Jurkat, Clone E6-1 (cell line): ENCODE measurements at regions not wholly inside any gene's neighbourhood (a gene's known extent, or its start where the extent isn't known, plus 50 kb on each side); places are given as distances from the start of the nearest gene placed in this dataset.

ENCODE experiments used
- DNase-seq: peaks from one replicate; pipeline ENCODE4 v3.0.0-alpha.2; 2011; ENCODE audit warnings: low read depth, low spot score
- H3K4me3 ChIP-seq: 2 replicates; pipeline ENCODE4 v1.5.1; 2011; ENCODE audit warnings: mild to moderate bottlenecking, low read length, control low read depth, moderate library complexity

GRCh38 chr18:76259096-76259495, 235.9 kb downstream of the ZNF516 start:
- no peak for DNase-seq
- no peak overlapping the region for H3K4me3 ChIP-seq

GRCh38 chr18:76258209-76258608, 236.8 kb downstream of the ZNF516 start:
- DNase-seq: no peak
- H3K4me3 ChIP-seq: no peak overlapping the region

DNA sequence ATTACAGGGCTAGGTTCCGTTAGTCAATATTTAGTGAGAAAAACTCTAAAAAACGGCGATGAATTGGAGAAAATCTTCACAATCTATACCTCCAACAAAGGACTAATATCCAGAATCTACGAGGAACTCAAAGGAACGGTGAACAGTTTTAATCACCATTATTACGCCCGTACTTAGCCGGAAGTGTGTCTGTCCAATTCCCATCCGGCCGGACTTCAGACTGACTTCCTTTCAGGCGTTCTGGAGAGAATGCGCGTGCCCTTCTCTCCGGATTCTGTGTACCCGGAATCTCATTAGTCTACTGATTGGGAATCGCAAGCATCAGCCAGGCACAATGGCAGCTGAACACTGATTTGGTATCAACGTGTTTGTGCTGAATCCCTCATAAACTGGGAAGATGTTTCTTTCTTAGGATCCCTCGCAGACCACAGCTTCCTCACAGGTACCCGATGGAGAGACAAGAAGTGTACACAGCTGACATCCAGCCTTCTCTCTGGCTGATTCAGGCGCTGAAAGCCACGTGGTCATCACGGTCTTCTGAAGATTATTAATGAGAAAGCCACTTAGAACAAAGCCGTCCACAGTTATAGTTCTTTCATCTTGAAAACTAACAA, 239.9 kb downstream of the ZNF516 start:
- H3K4me3 ChIP-seq: no peak overlapping the region
- DNase-seq: no peak

DNA sequence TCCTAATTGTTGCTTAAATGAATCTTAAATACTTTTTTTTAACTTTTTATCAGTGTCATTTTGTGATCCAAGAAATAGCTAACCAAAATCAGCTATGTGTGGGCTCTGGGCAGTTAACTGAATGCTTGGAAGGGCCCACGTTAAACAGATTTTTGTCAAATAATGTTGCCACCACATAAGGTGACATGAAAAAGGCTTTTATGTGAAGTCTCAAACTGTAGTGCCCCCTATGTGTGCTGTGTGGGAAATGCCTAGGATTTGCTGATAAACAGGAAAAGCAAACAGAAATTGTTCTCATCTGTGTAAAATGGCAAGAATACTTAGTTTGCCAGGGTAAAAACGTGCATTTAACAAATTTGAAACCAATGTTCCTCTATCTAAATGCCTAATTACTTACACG, 242.2 kb downstream of the ZNF516 start:
- no peak overlapping the region for H3K4me3 ChIP-seq
- DNase-seq: peak; percentile 42

GRCh38 chr18:76252139-76252538, 242.9 kb downstream of the ZNF516 start:
- no peak for DNase-seq
- H3K4me3 ChIP-seq: no peak overlapping the region

- no peak overlapping the region for H3K4me3 ChIP-seq
- DNase-seq: no peak
These were observed 243.4 kb downstream of the ZNF516 start for GRCh38 chr18:76251691-76252090.

DNA sequence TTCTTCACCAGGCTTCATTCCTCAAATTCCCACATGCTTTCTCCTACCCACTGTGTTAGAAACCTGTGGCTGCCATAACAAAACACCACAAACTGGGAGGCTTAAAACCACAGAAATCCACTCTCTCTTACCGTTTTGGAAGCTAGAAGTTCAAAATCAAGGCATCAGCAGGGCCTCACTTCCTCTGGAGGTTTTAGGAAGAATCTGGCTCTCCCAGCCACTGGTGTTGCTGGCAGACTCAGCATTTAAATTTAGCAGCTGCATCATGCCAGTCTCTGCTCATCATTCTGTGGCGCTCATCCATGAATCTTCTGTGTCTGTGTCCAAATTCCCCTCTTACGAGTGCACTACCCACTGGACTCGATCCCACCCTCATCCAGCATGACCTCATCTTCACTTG, 248.5 kb downstream of the ZNF516 start:
- no peak for DNase-seq
- H3K4me3 ChIP-seq: no peak overlapping the region

DNA sequence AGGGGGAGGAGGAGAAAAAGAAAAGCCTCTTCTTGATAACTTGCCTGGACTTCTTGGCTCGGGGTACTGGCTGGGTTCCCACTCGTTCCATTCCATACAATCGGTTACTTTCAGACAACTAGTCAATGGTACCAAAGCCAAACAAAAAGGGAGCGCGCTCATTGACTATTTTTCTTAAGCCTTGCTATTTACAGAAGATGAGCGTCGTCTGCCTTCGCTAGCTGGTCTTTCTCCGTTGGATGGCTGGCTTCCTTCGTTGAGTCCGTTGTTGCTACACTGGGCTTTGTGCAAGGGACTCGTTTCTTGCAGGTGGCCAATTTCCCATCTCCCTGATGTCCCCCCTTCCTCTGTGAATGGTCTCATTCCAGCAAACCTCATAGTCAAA, 260.4 kb downstream of the ZNF516 start:
- DNase-seq: no peak
- H3K4me3 ChIP-seq: no peak overlapping the region

DNA sequence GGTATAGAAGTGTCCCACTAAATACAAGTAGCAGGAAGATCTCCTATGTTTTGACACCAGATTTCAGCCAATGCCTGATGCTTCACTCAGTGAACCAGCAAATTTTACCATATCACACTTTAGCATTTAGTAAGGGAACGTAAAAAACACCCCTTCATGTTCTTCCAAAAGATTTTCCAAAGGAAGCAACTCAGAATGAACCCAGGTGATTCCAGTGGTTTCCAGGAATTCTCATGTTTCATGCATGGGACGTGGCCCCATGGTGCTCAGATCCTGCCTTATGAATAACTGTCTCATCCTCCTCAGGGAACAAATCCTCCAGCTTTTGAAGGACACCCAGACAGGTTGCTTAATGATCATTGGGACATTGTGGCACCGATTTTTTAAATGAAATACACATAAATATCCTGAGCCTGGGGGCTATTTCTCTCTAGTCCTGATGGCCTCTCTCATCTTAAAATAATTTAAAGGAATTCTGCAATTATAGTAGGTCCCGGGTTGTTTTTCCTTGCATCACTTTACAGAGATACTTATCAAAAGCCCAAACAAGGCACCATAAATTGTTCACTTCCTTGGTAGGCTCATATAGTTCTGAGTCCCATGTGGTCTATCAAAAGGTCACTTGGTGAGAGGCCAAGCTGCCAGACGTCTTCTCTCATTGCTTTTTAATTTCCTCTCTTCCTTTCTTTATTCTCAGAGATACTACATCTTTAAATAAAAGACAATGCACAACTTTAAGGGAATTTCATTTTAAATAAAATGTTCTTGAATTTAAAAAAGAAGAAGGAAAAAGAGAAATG, 261.0 kb downstream of the ZNF516 start:
- H3K4me3 ChIP-seq: no peak overlapping the region
- no peak for DNase-seq

DNA sequence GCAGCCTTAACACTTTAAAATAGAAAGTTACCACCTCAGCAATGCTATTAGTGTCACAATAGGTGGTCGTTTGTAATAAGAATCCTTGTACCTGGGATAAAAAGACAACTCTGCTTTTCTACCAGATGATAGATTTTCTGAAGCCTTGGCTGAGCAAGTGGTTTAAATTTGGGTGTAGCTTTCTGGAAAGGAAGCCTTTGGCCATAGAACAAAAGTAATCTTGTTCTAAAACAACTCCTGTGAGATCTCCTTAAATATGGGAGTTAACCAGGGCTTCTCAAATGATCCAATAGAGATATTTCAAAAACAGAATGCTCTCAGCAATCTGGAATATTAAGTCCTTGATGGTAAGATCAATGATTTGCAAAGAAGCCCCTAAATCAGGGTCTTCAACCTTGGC, 261.6 kb downstream of the ZNF516 start:
- H3K4me3 ChIP-seq: no peak overlapping the region
- DNase-seq: no peak

GRCh38 chr18:76232779-76233178, 262.3 kb downstream of the ZNF516 start:
- no peak for DNase-seq
- no peak overlapping the region for H3K4me3 ChIP-seq

GRCh38 chr18:76232010-76232409, 263.0 kb downstream of the ZNF516 start:
- no peak overlapping the region for H3K4me3 ChIP-seq
- no peak for DNase-seq

DNA sequence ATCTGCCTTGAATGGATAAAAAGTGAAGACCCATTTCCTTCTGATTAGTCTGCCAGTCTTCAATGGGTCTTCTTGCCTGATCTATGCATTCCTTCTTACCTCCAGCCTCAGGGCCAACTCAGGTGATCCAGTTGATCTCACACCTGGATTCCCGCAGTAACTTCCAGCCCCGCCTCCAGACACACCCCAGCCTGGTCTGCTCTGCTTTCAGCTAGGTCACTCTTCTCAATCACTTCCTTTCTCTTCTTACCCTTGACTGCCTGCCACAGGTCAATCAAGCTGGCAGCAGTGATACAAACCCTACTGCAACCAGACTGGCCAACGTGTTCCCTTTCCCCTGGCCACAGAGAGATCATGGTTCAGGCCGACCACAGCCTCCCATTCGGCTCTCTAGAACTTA, 263.6 kb downstream of the ZNF516 start:
- H3K4me3 ChIP-seq: no peak overlapping the region
- no peak for DNase-seq

DNA sequence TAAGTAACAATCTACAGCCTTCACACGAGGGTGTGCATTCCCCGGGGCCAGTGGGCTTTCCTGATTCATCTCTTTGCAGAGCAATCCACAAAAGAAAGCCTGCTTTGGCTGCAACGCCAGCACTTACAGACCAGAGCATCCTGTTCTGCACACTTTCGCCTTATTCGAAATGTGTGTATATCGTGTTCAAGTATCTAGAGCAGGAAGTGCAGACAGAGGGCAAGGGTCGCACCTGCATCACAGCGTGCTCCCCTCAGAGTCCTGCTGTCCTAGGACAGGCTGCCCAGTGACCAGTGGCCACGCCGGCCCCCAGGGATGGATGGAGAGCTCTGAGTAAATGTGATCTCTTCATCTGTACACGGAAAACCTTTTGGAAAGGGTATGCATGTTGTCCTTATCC, 264.3 kb downstream of the ZNF516 start:
- no peak for DNase-seq
- H3K4me3 ChIP-seq: no peak overlapping the region

- no peak for DNase-seq
- H3K4me3 ChIP-seq: no peak overlapping the region
These were observed 266.3 kb downstream of the ZNF516 start for GRCh38 chr18:76228716-76229115.

DNA sequence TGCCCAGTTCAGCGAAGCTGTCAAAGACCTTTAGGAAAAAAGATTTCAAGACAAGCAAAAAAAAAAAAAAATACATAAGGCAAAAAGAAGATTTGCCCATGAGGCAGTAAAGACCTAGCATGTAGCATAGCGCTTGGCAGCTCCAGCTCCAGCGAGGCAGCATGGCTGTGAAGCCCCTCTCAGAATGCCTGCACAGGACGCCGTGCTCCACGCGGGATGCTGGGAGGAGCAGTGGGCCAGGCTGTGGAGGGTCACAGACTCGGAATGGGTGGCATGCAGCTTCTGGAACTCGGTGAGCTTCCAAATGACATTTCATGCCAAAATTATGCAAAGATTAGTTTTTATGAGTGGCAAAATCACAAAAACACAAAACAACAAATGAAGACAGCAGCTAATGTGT, 267.3 kb downstream of the ZNF516 start:
- H3K4me3 ChIP-seq: no peak overlapping the region
- DNase-seq: no peak

DNA sequence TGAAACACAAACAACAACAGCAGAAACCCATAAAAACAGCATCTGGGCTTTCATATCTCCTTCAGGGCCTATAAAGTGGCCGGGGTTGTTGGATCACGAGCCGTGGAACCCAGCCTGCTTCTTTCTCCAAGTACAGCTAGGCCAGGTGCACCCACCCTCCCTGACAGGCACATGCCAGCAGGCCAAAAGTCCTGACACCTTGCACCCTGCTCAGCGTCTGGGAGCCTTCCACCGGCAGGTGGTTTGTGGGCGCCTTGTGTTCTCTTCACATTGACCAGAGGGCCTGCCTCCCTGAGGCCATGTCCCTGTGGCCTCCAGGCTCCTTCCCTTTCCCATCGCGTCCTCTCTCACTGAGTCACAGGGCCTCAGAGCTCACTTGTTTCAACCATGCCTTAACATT, 271.6 kb downstream of the ZNF516 start:
- no peak overlapping the region for H3K4me3 ChIP-seq
- no peak for DNase-seq

DNA sequence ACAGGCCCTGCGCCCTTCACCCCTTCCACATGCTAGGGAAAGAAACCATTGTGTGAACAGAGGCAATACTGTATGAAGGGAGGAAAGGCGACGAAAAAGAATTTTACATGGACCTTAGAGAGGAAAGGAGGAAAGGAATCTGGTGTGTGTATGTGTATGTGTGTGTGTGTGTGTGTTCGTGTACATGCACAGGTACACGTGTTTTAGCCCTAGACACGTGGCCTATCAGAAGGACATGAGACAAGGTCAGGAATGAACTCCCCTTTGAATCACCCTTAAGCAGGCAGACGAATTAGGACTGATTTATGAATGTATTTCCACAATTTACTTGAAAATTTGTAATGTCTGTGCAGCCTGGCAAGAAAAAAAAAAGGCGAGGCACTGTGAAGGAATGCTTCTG, 276.0 kb downstream of the ZNF516 start:
- DNase-seq: no peak
- no peak overlapping the region for H3K4me3 ChIP-seq

- DNase-seq: no peak
- no peak overlapping the region for H3K4me3 ChIP-seq
These were observed 278.9 kb downstream of the ZNF516 start for GRCh38 chr18:76216096-76216495.

DNA sequence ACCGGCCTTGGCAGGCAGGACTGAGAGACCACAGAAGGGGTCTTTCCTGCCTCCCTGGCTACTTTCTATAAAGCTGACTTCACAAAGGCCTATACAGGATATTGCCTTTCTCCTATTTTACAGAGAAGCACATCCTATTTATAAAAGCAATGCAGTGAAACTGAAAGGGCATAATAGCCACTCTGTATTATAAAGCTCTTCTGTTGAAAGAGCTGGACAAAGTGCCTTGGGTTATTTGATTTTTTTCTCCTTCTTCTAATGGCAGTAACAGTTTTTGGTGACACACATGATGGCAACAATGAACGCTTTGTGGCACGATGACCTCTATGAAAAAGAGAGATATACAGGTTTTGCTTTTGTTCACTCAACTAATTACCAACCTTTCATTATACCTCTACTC, 281.1 kb downstream of the ZNF516 start:
- peak; percentile 5 for DNase-seq
- no peak overlapping the region for H3K4me3 ChIP-seq

- peak; percentile 89 for DNase-seq
- no peak overlapping the region for H3K4me3 ChIP-seq
These were observed 282.1 kb downstream of the ZNF516 start for GRCh38 chr18:76212960-76213359.
